MM.1S (cell line): ENCODE measurements at regions not wholly inside any gene's neighbourhood (a gene's known extent, or its start where the extent isn't known, plus 50 kb on each side); places are given as distances from the start of the nearest gene placed in this dataset.

Source experiments
- EZH2phosphoT487 ChIP-seq: fragments of 300-600 bp; sonication (generic); IDR thresholded peaks from 2 replicates; pipeline ENCODE4 v1.6.1; 2018; ENCODE audit warnings: antibody characterized with exemption, low read length
- TF ChIP-seq, protein P1 (sequence below): fragments of 300-600 bp; sonication (generic); IDR thresholded peaks from 2 replicates; pipeline ENCODE4 v1.5.1; 2016; ENCODE audit warnings: antibody characterized with exemption, low read length, mixed read lengths

DNA sequence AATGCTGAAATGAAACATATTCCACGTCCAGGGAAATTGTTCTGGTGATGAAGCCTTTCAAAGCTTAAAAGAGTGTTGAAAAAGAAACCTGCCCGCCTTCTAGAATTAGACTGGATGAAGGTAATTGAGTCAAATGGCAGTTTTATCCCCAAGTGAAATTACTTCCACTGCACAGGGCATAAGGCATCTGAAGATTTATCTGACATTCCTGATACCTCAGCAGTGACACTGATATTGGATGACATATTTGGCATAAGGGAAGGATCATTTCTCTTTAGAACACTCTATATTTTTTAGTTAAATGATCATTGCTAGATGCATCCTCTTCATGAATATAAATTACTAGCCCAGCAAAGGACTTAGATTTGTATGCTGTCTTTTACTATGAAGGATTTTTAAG is 229.6 kb upstream of the TPK1 start:
- TF ChIP-seq, protein P1, sequence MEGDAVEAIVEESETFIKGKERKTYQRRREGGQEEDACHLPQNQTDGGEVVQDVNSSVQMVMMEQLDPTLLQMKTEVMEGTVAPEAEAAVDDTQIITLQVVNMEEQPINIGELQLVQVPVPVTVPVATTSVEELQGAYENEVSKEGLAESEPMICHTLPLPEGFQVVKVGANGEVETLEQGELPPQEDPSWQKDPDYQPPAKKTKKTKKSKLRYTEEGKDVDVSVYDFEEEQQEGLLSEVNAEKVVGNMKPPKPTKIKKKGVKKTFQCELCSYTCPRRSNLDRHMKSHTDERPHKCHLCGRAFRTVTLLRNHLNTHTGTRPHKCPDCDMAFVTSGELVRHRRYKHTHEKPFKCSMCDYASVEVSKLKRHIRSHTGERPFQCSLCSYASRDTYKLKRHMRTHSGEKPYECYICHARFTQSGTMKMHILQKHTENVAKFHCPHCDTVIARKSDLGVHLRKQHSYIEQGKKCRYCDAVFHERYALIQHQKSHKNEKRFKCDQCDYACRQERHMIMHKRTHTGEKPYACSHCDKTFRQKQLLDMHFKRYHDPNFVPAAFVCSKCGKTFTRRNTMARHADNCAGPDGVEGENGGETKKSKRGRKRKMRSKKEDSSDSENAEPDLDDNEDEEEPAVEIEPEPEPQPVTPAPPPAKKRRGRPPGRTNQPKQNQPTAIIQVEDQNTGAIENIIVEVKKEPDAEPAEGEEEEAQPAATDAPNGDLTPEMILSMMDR = no peak
- no peak for TF ChIP-seq EZH2phosphoT487
